ENCODE measurements at regions not wholly inside any gene's neighbourhood (a gene's known extent, or its start where the extent isn't known, plus 50 kb on each side); places are given as distances from the start of the nearest gene placed in this dataset.
"Not testable (repeated sequence)": the region's sequence is repeated elsewhere in the genome, so short reads cannot be mapped to it uniquely, and the experiment has no call there.

DNA sequence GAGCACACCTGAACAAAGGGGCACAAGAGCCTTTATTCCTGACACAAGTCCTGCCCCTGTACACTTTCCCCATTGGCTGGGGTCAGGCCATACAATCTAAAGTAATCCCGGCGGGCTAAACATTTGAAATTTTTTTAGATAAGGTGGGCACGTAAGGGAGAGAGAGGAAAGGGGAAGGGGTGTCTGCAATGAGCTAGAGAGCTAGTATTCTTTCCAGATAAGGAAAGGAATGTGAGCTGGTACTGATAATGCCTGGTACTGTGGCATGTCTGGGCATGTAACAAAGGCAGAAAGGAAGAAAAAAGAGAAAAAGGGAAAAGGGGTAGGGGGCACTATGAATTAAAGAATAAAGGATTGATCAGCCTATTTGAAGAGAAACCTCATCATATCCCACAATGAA, 212.0 kb upstream of the FKBP1C start:
- not testable (repeated sequence) for TF ChIP-seq GABPA (IDR thresholded peaks at IDR 0.05; ENCODE audit: borderline replicate concordance, insufficient read depth, low read length); ZNF274 (IDR thresholded peaks at IDR 0.05; ENCODE audit: borderline replicate concordance, extremely low read depth, low read length); YY1 (IDR thresholded peaks at IDR 0.05; ENCODE audit: low read depth, low read length); RAD21 (IDR thresholded peaks at IDR 0.05 in 1 of 2, conservative IDR thresholded peaks at IDR 0.05 in 1 of 2; ENCODE audit: low read depth in 2 of 2, low read length in 2 of 2); SUZ12 (IDR thresholded peaks at IDR 0.05; ENCODE audit: low read length); RFX5 (IDR thresholded peaks at IDR 0.05; ENCODE audit: borderline replicate concordance, low read depth, low read length); CHD1 (IDR thresholded peaks at IDR 0.05; ENCODE audit: low read depth, low read length); SP2 (IDR thresholded peaks at IDR 0.05; ENCODE audit: low read length); SP1 (IDR thresholded peaks at IDR 0.05; ENCODE audit: low read depth, low read length)
- TF ChIP-seq, protein P1, sequence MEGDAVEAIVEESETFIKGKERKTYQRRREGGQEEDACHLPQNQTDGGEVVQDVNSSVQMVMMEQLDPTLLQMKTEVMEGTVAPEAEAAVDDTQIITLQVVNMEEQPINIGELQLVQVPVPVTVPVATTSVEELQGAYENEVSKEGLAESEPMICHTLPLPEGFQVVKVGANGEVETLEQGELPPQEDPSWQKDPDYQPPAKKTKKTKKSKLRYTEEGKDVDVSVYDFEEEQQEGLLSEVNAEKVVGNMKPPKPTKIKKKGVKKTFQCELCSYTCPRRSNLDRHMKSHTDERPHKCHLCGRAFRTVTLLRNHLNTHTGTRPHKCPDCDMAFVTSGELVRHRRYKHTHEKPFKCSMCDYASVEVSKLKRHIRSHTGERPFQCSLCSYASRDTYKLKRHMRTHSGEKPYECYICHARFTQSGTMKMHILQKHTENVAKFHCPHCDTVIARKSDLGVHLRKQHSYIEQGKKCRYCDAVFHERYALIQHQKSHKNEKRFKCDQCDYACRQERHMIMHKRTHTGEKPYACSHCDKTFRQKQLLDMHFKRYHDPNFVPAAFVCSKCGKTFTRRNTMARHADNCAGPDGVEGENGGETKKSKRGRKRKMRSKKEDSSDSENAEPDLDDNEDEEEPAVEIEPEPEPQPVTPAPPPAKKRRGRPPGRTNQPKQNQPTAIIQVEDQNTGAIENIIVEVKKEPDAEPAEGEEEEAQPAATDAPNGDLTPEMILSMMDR (IDR thresholded peaks at IDR 0.05; ENCODE audit: control extremely low read depth in 1 of 3, insufficient read depth in 1 of 3, low read depth in 1 of 3, low read length in 3 of 3): not testable (repeated sequence)
- TF ChIP-seq, protein P2, sequence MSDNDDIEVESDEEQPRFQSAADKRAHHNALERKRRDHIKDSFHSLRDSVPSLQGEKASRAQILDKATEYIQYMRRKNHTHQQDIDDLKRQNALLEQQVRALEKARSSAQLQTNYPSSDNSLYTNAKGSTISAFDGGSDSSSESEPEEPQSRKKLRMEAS (IDR thresholded peaks at IDR 0.05): not testable (repeated sequence)
